GM12874 (cell line): ENCODE measurements at regions not wholly inside any gene's neighbourhood (a gene's known extent, or its start where the extent isn't known, plus 50 kb on each side); places are given as distances from the start of the nearest gene placed in this dataset.

Source experiments
- CTCF ChIP-seq: IDR thresholded peaks from 2 replicates; pipeline ENCODE4 v1.5.1; 2011; ENCODE audit warnings: low read depth, mild to moderate bottlenecking, control low read depth, low read length, moderate library complexity; ENCODE audit not compliant: insufficient read depth

GRCh38 chr9:7490317-7491108, 309.1 kb downstream of the DMAC1 start:
- no peak for TF ChIP-seq CTCF

- TF ChIP-seq CTCF: no peak
Observed at GRCh38 chr9:7489036-7489435, 310.5 kb downstream of the DMAC1 start.

GRCh38 chr9:7481570-7481969, 318.0 kb downstream of the DMAC1 start:
- TF ChIP-seq CTCF: no peak

GRCh38 chr9:7479300-7479699, 320.3 kb downstream of the DMAC1 start:
- no peak for TF ChIP-seq CTCF

- no peak for TF ChIP-seq CTCF
Observed at GRCh38 chr9:7478646-7479045, 320.9 kb downstream of the DMAC1 start.

- TF ChIP-seq CTCF: no peak
Observed at GRCh38 chr9:7467186-7467585, 332.4 kb downstream of the DMAC1 start.

- no peak for TF ChIP-seq CTCF
Observed at GRCh38 chr9:7461791-7462190, 337.8 kb downstream of the DMAC1 start.
